NOMO-1 treated with dmso at 0.1 percent for 144 hours (cell line): ENCODE measurements at regions not wholly inside any gene's neighbourhood (a gene's known extent, or its start where the extent isn't known, plus 50 kb on each side); places are given as distances from the start of the nearest gene placed in this dataset.

Experiments used
- DNase-seq: peaks from one replicate; lab custom pipeline; 2025; ENCODE audit not compliant: unreplicated experiment; lab: John Stamatoyannopoulos, UW

DNA sequence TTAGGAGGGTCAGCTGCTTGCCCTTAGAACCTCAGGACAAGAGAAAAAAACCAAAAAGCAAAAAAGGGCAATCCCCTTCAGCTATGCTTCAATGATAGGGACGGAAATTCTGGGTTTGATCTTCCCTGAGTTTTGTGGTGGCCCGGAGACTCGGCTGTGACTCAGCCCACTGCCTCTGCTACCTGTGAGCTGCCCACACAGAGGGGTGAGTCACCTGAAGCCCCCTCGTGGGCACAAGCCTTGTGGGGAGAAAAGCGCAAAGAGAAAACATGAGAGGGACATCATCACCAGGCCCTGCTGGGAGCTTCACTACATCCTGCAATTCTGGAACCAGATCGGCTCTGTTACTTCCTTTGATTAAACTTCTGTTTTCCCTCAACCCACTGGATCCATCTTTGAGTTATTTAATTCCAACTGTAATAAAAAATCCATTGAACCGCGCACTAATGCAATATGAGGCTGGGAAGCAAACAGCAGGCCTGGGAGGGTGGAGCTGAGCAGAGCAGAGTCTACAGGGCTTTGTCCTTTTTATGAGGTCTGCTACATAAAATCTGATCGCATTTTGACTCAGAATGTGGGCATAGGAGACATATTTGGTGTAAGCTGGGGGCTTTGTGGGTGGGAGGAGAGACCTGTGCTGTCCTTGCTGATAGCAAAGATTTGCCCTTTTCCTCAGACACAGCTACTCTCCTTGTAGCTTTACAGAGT lies 58.7 kb upstream of the STUM start:
- no peak for DNase-seq

DNA sequence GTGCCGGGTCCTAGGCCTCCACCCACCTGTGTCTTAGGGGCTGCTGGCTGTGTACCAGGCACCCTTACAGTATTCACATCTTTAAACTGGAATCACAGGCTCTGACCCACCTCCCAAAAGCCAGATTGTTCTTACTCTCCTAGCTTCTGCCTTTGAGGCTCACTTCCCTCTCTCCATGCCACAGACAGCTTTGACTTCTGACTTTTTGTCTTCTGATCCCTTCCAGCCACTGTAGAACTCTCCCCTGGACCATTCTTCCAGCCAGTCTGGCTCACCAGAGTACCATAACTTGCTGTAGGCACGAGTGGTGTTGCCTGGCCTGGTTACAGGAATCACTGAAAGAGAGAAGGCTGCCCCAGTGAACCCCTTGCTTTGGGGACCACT lies 58.1 kb upstream of the STUM start:
- no peak for DNase-seq

DNA sequence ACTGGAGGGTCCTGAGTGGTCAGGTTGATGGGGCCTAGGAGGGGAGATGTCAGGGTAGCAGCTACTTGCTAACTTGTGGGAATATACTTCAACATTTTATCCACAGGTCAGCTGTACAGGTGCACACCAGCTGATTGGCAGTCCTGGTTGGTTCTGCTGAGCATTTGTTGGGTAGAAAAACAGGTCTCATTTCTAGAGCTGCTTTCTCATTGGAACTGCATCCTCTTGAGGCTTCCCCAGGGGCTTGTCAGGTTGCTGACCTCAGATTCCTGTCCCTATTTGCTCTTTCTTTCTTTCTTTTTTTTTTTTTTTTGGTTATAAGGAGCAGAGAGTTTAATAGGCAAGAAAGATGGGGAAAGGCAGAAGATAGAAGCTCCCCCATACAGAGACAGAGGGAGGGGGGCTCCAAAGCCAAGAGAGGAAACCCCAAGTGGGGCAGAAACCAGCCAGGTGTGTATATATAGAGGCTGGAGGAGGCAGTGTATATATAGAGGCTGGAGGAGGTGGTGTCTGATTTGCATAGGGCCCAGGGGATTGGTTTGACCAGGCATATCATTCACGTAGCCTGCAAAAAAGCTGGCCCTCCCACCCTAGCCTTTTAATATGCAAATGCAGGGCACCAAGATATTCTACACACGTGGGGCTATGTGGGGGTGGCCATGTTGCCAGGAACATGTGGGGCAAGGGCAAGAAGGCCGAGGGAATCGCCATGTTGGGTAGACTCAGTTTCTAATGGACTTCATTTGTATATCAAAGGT lies 57.3 kb upstream of the STUM start:
- no peak for DNase-seq

DNA sequence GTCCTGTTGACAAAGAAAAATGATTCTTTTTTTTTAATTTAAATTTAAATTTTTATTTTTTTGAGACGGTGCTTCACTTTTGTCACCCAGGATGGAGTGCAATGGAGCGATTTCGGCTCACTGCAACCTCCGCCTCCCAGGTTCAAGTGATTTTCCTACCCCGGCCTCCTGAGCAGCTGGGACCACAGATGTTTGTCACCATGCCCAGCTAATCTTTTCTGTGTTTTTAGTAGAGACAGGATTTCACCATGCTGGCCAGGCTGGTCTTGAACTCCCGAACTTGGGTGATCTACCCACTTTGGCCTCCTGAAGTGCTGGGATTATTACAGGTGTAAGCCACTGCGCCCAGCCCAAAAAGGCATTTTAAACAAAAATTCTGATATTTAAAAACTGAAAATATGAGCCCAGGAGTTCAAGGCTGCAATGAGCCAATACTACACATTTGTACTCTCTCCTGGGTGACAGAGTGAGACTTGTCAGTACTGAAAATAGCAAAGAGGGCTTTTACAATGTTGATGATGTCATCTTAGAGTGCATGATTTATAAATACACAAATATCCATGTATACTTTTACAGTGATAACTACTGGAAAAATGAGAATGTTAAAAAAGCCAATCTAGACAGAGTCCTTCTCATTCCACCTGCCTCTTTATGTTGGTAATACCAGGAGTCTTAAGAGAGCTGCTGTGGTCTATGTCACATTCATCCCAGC lies 56.0 kb upstream of the STUM start:
- DNase-seq, result no peak

DNA sequence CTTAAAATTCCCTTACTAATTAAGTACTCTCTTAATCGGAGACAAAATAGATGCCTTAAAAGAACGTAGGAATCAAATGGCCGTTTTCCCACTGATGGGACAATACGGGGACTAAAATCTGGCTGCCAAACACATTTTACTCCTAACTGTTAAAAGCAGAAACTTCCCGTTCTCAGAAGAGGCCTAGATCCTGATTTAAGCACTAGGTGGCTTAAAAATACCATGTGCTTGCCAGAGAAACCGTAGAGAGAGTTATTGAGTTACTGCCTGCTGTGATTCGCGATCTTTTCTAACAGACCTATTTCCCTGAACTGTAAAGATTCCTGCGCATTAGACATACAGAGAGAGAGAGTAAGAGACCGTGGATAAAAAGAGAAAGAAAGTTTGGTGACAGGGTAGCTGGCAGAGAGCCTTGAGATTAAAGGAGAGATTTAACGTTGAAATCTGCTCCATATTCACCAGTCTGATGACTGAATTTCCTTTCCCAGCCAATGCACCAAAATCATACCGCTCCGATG lies 54.4 kb upstream of the STUM start:
- DNase-seq, result no peak

DNA sequence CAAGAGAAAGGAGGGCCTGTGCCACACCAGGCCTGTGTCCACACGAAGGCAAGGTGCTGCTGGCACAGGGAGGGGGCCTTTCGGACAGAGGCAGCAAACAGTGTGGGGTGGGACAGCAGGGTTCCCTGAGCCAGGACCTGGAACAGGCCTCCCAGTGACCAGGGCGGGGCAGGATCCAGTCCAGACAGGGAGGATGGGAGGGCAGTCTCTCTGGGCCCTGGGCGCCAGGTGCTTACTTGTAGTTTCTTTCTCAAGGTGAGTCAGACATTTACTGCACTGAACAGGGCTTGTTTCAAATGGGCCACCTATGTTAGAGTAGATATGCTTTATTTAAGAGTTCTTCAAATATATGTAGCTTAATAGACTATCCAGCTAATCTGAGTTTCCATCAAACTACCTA lies 52.8 kb upstream of the STUM start:
- DNase-seq, result no peak

DNA sequence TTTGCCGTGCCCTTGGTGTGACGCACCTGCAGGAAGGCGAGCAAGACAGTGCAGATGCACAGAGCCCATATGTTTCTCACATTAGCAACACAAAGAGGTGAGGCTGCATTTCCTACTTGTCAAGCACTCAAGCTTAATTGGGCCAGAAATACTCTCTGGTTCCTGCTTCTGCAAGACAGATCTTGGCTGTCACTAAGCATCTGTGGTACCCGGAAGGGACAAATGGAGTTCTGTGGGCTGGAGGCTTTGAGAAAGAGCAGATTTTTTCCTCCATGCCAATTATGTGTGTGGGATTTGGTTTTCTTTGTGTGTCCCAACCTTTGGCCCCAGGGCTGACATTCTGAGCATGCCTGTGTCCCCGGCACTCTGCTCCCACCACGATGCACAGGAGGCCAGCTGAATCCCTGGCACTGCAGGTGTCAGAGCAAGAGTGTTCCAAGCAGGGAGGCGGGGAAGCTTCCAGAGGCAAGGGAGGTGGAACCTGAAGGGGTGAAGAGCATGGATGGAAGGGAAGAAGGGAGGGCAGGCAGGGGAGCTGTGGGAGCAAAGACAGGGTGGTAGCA lies 52.0 kb upstream of the STUM start:
- no peak for DNase-seq

DNA sequence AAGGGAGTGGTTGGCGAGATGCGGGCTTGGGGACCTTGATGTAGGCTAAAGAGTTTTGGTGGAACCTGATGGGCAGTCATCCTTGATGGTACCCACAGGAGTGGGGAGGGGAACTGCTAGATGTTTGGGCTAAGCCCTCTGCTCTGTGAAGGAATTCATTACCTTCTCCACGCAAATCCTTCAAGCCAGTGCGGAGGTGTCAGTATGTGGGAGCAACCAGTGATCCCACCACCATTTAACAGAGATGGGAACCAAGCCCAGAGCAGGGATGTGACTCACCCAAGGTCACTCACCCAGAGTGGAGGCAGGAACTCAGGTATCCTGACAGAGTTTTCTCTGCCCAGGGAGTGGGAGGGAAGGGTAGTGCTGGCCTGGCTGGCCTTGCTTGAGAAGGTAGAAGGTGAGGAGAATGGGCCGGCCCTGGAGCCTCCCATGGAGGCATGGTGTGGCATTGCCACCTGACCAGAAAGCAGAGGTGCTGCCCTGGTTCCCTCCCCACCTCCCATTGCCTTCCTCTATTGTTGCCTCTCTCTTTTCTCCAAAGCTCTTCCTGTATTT lies 51.2 kb upstream of the STUM start:
- no peak for DNase-seq

DNA sequence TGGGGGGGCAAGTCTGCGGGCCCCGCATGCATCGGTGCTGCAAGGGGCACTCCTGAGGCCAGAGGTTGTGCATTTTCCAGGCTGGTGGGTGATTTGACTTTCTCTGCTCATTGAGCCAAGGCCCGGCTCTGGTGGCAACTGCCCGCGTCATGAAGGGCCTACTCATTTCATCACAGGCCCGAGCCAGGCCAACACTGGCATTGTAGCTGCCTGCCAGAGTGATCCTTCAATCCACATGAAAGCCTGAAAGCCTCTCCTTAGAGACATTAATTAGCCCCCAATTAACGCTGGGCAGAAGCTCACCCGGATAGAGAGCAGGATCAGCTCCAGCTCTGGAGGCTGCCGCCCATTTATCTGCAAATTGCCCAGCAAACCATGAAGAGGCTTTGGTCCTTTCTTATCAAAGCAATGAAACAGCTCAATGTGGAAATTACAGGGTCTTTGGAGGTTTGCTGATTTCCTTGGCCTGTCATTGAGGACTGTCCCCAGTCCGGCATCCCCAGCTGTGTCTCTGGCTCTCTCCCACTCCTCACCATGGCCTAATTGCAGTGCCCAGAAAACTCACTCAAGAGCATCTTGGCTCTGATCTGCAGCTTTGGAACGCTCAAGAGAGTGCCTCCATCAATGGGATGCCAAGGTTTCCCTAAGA lies 50.4 kb upstream of the STUM start:
- DNase-seq, result no peak

DNA sequence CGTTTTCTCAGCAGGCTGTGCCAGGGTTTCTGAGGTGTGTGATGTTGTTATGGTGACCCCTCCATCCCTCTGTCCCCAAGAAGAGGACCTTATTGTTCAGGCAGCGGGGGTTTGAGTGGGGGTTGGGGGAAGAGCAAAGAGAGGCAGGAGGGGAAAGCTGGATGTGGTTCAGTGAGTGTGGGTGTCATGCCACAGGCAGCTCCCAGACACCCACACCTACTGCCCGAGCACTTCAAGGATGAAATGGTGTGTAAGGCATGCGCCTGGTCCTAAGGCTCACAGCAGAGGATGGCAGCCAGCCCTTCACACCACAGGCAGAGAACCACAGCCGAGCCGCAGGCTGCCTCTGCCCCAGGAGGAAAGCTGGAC lies 49.9 kb upstream of the STUM start:
- no peak for DNase-seq
